ENCODE measurements at regions not wholly inside any gene's neighbourhood (a gene's known extent, or its start where the extent isn't known, plus 50 kb on each side); places are given as distances from the start of the nearest gene placed in this dataset.

DNA sequence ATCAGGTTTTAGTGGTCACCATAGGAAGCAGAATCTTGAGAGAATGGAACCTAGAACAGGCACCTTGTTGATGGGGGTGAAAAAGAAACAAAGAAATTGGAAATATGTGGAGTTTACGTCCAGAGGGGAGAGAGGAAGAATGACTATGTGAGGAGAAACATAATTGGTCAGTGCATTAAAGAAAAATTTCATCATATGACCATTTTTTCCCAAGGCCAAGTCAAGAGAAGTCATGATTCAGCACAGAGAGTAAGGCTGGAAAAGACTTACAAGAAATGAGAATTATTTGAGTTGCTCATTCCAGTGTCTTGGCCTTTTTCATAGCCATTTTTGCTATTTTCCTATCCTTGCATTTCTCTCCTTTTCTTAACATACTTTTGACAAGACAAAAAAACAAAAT is 421.7 kb downstream of the EFNB2 start (continued):
- TF ChIP-seq, protein P1, sequence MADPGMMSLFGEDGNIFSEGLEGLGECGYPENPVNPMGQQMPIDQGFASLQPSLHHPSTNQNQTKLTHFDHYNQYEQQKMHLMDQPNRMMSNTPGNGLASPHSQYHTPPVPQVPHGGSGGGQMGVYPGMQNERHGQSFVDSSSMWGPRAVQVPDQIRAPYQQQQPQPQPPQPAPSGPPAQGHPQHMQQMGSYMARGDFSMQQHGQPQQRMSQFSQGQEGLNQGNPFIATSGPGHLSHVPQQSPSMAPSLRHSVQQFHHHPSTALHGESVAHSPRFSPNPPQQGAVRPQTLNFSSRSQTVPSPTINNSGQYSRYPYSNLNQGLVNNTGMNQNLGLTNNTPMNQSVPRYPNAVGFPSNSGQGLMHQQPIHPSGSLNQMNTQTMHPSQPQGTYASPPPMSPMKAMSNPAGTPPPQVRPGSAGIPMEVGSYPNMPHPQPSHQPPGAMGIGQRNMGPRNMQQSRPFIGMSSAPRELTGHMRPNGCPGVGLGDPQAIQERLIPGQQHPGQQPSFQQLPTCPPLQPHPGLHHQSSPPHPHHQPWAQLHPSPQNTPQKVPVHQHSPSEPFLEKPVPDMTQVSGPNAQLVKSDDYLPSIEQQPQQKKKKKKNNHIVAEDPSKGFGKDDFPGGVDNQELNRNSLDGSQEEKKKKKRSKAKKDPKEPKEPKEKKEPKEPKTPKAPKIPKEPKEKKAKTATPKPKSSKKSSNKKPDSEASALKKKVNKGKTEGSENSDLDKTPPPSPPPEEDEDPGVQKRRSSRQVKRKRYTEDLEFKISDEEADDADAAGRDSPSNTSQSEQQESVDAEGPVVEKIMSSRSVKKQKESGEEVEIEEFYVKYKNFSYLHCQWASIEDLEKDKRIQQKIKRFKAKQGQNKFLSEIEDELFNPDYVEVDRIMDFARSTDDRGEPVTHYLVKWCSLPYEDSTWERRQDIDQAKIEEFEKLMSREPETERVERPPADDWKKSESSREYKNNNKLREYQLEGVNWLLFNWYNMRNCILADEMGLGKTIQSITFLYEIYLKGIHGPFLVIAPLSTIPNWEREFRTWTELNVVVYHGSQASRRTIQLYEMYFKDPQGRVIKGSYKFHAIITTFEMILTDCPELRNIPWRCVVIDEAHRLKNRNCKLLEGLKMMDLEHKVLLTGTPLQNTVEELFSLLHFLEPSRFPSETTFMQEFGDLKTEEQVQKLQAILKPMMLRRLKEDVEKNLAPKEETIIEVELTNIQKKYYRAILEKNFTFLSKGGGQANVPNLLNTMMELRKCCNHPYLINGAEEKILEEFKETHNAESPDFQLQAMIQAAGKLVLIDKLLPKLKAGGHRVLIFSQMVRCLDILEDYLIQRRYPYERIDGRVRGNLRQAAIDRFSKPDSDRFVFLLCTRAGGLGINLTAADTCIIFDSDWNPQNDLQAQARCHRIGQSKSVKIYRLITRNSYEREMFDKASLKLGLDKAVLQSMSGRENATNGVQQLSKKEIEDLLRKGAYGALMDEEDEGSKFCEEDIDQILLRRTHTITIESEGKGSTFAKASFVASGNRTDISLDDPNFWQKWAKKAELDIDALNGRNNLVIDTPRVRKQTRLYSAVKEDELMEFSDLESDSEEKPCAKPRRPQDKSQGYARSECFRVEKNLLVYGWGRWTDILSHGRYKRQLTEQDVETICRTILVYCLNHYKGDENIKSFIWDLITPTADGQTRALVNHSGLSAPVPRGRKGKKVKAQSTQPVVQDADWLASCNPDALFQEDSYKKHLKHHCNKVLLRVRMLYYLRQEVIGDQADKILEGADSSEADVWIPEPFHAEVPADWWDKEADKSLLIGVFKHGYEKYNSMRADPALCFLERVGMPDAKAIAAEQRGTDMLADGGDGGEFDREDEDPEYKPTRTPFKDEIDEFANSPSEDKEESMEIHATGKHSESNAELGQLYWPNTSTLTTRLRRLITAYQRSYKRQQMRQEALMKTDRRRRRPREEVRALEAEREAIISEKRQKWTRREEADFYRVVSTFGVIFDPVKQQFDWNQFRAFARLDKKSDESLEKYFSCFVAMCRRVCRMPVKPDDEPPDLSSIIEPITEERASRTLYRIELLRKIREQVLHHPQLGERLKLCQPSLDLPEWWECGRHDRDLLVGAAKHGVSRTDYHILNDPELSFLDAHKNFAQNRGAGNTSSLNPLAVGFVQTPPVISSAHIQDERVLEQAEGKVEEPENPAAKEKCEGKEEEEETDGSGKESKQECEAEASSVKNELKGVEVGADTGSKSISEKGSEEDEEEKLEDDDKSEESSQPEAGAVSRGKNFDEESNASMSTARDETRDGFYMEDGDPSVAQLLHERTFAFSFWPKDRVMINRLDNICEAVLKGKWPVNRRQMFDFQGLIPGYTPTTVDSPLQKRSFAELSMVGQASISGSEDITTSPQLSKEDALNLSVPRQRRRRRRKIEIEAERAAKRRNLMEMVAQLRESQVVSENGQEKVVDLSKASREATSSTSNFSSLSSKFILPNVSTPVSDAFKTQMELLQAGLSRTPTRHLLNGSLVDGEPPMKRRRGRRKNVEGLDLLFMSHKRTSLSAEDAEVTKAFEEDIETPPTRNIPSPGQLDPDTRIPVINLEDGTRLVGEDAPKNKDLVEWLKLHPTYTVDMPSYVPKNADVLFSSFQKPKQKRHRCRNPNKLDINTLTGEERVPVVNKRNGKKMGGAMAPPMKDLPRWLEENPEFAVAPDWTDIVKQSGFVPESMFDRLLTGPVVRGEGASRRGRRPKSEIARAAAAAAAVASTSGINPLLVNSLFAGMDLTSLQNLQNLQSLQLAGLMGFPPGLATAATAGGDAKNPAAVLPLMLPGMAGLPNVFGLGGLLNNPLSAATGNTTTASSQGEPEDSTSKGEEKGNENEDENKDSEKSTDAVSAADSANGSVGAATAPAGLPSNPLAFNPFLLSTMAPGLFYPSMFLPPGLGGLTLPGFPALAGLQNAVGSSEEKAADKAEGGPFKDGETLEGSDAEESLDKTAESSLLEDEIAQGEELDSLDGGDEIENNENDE (IDR thresholded peaks at IDR 0.05; ENCODE audit: insufficient replicate concordance, low read length) = no peak
- TF ChIP-seq TBP (IDR thresholded peaks at IDR 0.05; ENCODE audit: low read depth, low read length) (no peak), JUND (IDR thresholded peaks at IDR 0.05; ENCODE audit: low read length) (no peak), CREB1 (IDR thresholded peaks at IDR 0.05) (no peak), SP1 (IDR thresholded peaks at IDR 0.05; ENCODE audit: low read depth, low read length) (no peak), EZH2 (IDR thresholded peaks at IDR 0.05; ENCODE audit: low read depth, low read length, severe bottlenecking) (no peak), POLR2AphosphoS5 (IDR thresholded peaks at IDR 0.05; ENCODE audit: low read depth, low read length) (no peak), CHD2 (IDR thresholded peaks at IDR 0.05; ENCODE audit: low read length) (no peak), GTF2F1 (IDR thresholded peaks at IDR 0.05; ENCODE audit: borderline replicate concordance, low read depth, low read length) (no peak)
- TF ChIP-seq, protein P2, sequence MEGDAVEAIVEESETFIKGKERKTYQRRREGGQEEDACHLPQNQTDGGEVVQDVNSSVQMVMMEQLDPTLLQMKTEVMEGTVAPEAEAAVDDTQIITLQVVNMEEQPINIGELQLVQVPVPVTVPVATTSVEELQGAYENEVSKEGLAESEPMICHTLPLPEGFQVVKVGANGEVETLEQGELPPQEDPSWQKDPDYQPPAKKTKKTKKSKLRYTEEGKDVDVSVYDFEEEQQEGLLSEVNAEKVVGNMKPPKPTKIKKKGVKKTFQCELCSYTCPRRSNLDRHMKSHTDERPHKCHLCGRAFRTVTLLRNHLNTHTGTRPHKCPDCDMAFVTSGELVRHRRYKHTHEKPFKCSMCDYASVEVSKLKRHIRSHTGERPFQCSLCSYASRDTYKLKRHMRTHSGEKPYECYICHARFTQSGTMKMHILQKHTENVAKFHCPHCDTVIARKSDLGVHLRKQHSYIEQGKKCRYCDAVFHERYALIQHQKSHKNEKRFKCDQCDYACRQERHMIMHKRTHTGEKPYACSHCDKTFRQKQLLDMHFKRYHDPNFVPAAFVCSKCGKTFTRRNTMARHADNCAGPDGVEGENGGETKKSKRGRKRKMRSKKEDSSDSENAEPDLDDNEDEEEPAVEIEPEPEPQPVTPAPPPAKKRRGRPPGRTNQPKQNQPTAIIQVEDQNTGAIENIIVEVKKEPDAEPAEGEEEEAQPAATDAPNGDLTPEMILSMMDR (IDR thresholded peaks at IDR 0.05; ENCODE audit: control extremely low read depth in 1 of 3, insufficient read depth in 1 of 3, low read depth in 1 of 3, low read length in 3 of 3) = no peak
- TF ChIP-seq, protein P3, sequence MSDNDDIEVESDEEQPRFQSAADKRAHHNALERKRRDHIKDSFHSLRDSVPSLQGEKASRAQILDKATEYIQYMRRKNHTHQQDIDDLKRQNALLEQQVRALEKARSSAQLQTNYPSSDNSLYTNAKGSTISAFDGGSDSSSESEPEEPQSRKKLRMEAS (IDR thresholded peaks at IDR 0.05) = no peak
